B cell (primary cell): ENCODE measurements at regions not wholly inside any gene's neighbourhood (a gene's known extent, or its start where the extent isn't known, plus 50 kb on each side); places are given as distances from the start of the nearest gene placed in this dataset.

ENCODE experiments used
- CTCF ChIP-seq: fragments of 200-600 bp; IDR thresholded peaks from one replicate; pipeline ENCODE4 v1.8.0; 2022; ENCODE audit warnings: antibody characterized with exemption, mild to moderate bottlenecking
- EZH2 ChIP-seq: IDR thresholded peaks from 2 replicates; pipeline ENCODE4 v1.6.1; 2012; ENCODE audit warnings: borderline replicate concordance, low read depth, mild to moderate bottlenecking, moderate library complexity, low read length; ENCODE audit not compliant: insufficient read depth, poor library complexity, severe bottlenecking

DNA sequence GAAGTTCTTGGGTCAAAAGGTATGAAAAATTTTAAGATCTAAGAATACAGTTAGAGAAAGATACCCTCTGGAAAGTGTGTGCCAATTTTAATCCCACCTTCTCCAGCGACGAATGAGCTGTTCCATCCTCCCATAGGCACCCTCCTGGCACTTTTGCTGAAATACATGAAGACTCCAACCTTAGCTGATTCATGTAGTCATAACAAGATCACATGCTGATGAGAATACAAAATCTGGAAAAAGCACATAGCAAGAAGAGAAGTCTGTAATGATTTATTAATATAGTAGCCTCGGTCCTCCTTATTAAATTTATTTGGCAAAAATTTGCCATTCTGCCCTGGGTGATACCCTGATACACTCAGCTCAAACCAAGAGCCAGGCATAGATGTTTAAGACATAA, 88.9 kb downstream of the CCR1 start:
- no peak for TF ChIP-seq CTCF
- no peak for TF ChIP-seq EZH2
